ENCODE measurements at regions not wholly inside any gene's neighbourhood (a gene's known extent, or its start where the extent isn't known, plus 50 kb on each side); places are given as distances from the start of the nearest gene placed in this dataset.
"Not testable (repeated sequence)": the region's sequence is repeated elsewhere in the genome, so short reads cannot be mapped to it uniquely, and the experiment has no call there.

DNA sequence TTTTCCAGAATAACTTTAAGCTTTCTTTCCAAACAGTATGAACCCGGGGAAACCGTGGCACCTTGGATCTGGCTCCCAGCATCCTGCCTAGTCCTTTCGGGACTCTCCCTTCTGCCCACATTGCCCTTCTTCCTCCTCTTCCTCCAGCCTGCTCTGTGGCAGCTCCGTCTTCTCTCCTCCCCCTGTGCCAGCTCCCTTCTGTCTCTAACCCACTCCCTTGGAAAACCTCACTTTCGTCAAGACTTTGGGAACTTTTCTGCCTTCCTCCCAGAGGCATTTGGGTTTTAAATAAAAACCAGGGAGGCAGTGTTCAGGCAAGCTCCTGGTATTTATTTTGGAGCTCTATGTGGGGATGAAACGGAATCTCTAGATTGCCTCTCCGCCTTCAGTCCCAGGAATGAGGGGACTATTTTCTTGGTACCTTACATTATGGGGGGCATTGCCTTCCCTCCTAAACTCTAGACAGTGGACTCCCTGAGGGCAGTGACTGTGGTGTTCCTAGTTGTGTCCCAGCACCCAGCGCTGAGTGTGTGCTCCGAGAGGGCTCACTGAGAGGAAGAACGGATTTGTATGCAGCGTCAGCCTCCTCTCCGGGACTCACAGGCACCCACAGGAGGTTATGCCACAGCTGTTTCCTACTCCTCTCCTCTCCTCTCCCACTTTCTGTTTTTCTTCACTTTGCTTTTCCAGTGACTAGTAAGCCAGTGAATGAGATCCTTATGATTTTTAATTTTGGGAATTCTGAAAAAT lies 105.4 kb upstream of the MRPS22 start:
- DNase-seq (ENCODE audit: low read depth in 2 of 2), result no peak

DNA sequence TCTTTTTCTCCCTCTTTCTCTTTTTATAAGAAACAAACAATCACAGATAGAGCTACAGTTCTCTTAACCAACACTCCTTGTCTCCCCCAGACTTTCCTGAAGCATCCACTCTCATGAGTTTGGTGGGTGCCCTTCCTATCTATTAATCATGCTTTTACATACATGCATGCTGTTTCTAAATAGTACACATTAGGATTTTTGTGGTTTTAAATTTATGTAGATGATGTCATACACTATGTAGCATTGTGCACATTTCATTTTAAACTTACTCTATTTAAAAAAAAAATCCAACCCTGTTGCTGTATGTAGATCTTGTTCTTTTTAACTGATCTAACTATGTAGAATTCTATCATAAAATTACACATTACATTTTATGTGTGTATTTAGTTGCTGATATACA lies 104.3 kb upstream of the MRPS22 start:
- no peak for DNase-seq (ENCODE audit: low read depth in 2 of 2)

DNA sequence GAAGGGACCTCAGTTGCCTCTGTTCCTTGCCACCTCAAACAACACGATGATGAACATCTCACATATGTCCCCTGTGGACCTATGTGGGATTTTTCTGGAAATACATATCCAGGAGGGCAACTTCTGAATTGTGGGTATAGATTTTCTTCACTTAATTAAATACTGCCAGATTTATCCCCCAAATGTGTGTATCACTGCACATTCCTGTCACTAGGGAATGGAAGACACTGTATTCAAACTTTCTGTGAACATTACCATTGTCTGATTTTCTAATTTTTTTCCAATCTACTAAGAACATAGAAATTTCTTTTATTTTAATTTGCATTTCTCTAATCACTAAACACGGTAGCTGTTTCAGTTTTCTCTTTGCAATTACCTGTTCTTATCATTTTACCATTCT lies 102.0 kb upstream of the MRPS22 start:
- no peak for DNase-seq (ENCODE audit: low read depth in 2 of 2)

DNA sequence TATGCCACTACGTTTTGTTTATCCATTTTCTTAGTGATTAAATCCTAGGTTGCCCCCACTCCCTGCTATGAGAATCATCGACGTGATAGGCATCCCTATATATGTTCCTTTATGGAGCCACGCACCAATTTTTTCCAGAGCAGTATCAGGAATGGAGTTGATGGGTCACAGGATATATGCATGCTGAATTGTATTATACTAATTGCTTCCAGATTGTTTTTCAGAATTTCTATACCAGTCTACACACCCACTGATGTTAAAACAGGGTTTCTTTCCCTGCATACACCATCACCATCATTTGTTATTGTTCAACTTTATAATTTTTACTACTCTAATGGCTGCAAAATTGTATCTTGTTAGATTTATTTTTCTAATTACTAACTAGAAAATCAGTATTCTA lies 100.1 kb upstream of the MRPS22 start:
- DNase-seq (ENCODE audit: low read depth in 2 of 2), result no peak

DNA sequence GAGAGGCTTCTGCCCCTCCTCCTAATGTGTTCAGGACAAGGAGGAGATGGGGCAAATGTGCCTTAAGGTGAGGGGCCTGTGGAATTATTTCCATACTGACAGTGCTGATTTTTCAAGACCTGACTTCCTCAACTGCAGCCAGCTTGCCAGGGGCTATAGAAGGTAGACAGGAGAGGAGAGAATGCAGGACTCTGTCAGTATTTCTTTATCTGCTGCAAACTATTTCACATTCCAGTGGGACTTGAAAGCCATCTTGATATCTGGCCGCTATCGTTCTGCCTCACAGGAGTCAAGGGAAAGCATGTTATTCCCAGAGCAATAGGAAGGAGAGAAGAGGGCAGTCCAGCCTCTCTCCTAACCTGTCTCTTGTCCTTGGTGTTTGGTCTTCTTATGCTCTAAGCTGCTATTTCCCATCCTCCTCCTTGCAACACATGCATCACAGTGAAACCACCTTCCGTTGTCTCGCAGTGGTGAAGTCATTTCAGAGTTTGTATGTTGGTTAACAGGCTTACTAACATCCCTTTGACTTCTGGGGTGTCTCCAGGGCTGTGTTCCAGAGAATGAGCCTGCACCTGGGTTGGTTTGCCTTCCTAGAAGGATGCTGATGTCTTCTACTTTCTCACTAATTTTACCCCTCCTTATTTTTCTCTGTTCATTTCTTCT lies 95.1 kb upstream of the MRPS22 start:
- no peak for DNase-seq (ENCODE audit: low read depth in 2 of 2)

DNA sequence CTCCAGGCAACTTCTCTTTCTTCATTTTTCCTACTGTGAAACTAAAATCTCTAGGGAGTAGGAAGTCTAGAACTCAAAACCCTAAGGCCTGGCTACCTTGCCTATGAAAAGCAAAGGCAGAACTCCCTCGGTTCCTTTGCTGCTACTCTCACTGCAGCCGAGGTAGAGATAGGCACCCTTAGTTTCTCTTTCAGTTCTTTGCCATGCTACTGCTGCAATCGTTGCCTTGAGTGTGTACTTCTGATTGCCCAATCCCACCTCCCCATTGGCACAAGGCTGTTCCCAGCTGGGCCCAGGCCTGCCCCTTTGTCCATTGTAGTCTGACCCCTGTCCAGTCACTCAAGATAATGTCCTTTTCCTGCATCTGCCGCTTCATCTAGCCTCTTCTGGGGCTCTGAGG lies 92.3 kb upstream of the MRPS22 start:
- no peak for DNase-seq (ENCODE audit: low read depth in 2 of 2)

DNA sequence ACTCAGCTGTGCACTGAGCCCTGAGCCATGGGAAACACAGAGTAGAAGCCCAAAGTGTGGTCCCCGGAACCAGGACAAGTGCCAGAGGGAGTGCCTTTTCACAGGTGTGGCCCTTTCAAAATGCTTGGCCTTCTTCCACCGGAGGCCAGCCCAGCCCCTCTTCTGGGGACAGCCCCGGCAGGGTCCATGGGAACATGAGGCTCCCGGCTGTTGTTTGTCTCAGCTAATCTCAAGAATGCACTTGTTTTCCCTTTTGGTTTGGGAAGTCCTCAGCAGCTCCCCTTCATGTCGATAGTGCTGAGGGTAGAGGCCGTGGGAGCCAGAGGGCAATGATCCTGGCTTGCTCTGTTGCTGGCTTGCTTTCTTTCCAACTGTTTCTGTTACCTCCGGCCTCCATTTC lies 91.1 kb upstream of the MRPS22 start:
- no peak for DNase-seq (ENCODE audit: low read depth in 2 of 2)

DNA sequence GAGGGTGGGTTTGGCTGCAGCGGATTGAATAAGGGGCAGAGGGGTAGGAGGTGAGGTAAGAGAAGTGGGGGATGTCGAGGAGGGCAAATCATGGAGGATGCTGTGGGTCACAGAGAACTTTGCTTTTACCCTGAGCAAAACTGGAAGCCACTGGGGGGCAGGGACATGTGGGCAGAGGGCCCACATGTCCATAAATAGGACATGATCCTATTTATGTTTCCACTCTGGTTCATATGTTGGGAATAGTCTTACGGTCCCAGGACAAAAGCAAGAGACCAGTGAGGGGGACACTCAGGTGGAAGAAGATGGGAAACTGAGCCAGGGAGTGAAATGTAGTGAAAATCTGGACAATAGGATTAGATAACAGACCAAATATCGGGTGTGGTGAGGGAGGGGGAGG lies 85.5 kb upstream of the MRPS22 start:
- no peak for DNase-seq (ENCODE audit: low read depth in 2 of 2)

DNA sequence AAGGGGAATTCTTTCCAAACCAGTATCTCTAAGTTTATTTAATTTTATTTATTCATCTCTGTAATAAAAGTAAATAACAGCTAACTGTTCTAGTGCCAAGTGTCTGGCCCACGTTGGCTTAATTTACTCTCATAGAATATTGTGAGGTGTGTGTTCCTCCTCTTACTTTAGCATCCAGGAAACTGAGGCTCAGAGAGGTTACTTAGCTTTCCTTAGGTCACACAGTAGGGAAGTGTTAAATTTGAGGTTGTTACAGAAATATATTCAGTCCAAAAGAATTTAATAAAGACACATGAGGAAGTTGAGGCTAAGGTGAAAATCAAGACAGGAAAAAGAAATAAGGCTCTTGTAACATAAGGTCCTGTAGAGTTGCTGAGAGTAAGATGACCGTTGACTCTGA lies 84.4 kb upstream of the MRPS22 start:
- DNase-seq (ENCODE audit: low read depth in 2 of 2), result no peak

DNA sequence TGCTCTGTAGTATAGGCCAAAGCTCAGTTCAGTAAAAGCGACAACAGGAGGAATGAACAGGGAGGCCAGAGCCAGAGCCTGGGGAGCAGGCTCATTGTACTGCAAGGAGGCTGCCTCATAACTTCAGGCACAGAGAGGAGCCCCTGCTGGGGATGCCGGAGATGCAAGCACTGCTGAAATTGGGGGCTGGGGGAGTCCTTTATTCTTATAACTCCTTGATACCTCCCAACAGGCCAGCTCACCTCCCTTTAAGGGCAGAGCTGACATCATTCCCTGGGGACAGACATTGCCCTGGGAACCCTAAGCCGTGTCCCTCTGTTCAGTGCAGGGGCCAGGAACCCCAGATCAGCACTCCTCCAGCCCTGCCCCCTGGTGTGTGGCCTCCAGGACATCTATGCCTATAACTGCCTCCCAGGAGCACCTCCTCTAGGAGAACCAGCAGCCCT lies 83.8 kb upstream of the MRPS22 start:
- no peak for DNase-seq (ENCODE audit: low read depth in 2 of 2)

DNA sequence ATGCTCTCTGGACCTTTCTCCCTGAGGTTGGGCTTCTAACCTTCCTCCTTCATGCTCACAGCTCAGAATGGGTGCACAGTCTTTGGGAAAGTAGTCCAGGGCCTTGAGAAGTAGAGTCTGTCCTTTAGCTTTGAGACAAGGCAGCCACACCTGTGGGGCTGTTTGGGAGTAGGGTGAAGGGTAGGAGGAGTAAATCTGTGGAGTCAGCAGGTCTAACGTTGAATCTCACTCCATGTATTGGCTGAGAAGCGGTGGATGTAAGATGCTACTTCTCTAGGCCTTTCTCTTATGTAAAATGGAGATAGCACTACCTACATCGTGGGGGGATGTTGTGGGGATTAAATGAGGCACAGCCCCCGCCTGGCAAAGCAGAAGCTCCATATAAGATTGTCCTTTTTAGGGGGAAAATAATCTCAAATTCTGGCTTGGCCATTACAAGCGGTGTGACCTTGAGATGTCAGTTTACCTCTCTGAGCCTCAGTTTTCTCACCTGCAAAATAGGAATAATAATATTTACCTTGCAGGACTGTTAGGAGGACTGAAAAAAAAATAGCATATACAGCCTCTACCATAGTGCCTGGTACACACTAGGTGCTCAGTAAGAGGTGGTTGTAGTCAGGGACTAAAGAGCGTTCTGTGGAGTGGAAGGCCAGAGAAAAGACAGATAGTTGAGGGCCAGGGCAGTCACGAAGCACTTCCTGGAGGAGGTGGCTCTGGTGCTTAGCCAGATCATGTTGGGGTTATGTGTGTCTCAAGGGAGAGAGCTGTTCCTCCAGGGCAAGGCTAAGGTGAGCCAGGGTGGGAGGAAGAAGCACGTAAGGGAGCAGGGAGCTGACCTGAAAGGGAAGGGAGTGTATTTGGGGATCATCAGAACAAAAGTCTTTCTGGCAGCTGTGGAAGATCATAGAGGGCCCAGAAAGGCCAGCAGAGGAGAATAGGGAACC lies 82.8 kb upstream of the MRPS22 start:
- no peak for DNase-seq (ENCODE audit: low read depth in 2 of 2)

DNA sequence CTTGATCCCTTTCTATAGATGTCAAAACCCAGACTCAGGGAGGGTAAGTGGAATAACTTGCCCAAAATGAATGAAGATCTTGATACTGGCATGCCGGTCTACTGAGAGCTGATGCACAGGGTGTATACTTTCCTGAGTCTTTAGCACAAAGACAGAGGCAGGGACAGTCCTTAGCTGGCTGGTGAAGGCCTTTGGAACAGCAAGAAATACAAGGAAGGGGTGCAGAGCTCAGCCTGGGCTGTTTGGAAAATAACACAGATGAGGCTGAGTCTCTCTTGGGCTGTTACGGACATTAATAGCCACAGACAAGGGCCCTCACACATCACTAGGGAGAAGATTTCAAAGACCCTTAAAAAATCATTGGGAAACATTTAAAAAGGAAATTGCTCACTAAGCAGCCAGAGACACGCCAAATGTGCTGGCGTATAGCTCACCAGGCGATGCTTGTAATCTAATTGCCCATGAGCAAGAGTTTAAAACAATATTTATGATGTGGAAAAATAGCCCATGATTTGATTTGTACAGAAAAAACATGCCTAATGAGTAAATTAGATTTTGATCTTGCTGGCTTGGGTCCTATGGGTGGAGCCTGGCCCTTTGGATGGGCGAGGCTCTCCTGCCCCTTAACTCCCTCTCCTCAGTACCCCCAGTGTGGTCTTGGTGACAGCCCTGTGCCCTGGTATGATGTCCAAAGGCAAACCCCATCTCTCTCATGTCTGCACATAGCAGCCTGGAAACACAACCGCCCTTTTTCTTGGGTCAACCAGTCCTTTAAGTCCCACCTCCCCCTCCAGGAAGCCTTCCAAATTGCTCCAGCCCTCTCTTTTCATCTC lies 81.8 kb upstream of the MRPS22 start:
- DNase-seq (ENCODE audit: low read depth in 2 of 2), result no peak

DNA sequence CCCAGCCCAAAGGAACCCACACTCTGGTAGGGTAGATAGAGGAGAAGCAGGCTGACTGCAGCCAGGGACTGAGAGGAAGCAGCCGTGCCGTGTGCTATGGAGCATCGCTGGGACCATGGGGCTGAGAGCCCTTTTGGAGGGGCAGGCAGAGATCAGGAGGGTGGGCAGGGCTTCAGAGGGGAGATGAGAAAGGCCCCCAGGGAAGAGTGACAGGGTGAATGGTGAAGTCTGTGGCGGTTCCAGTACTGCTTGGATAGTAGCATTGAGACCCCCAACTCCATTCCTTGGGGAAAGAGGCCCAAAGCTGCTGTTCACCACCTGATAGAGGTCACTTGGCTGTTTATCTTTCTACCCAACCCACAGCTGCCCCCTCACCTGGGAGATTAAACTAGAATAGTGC lies 80.0 kb upstream of the MRPS22 start:
- DNase-seq (ENCODE audit: low read depth in 2 of 2), result no peak

DNA sequence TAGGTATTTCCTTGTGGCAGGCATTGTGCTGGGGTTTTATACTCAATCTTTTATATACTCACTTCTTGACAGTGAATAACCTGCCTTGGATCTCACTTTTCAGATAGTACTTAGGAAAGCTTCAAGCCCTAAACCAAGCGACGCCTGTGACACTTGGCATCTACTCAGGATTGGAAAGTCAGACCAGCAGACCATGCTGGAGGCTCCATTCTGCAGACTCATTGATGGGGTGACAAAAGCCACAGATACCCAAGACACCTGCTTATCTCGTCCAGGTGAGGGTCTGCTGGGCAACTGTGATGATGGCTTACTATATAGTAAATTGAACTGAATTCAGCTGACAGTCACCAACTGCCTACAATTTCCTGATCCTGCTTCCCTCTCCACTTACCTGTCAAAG lies 79.4 kb upstream of the MRPS22 start:
- no peak for DNase-seq (ENCODE audit: low read depth in 2 of 2)

DNA sequence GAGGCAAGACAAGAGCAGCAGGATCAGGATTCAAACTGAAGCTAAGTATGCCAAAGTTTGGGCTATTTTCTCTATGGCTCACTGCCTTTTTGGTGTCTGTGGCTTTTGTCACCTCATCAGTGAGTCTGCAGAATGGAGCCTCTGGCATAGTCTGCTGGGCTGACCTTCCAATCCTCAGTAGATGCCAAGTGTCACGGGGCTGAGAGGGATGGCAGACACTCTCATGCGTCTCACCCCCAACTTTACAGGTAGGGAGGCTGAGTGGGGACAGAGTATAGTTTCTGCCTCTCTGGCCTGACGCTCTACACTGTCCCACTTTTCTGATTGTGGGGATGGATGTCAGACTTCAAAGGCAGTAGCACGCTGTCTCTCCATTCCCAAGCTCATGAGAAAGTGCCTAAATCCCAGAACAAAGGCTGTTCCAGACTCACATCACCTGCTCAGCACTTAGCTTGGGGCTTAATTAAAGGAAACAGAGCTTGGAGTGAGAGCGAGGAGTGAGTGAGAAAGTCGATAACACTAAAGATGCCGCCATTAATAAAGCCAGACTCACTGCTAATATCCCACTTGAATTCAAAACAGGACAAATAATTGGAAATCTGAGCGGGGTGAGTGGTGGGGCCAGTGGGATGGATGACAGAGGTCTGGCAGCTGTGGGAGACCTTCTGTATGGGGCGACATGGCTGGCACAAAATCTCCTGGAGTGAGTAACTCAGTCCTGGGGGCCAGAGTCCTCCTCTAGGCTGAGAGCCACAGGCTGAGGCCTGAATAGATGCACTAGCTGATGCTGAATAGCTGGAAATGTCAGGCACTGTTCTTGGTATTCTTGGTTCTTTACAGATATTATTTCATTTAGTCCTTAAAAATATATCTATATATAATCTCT lies 78.4 kb upstream of the MRPS22 start:
- DNase-seq (ENCODE audit: low read depth in 2 of 2), result no peak

DNA sequence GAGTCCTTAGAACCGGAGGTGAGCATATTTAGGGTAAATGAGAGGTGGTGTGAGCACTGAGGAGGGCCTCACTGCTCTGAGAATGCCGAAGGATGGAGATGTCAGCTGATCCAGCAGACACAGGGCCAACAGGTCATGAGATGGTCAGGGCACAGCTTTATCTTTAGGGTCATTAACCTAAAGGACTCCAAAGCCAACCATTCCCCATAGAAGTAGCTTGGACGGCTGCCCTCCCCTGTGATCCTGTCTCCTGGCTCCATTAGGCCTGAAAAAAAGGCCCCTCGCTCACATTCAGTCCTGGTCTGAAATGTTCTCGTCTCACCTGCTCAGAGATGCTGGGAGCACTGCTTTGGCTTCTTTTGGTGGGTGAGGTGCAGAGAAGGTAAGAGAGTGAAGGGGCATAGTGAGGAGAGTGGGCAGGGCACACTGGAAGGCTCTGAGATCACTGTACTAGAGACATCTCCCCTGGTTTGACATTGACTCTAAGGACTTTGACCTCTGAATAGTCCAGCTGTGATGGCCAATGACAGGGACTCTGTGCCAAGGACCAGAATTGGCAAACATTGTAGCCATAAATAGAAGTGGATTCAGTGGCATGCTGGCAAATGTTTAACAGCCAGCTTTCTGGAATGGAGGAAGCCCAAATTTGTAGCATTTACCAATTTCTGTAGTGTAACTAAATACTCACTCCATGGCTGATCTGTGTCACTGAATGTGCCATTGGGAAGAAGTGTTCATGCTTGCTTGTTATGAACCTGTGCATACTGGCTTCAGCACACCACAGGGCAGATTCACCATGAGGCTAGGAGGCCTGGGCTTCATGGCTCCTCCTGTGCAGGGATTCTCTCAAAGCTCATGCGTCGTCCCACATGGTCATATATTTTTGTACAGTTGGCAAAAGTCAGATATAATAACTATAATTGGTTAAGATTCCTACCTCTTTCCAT lies 76.2 kb upstream of the MRPS22 start:
- DNase-seq (ENCODE audit: low read depth in 2 of 2), result no peak

DNA sequence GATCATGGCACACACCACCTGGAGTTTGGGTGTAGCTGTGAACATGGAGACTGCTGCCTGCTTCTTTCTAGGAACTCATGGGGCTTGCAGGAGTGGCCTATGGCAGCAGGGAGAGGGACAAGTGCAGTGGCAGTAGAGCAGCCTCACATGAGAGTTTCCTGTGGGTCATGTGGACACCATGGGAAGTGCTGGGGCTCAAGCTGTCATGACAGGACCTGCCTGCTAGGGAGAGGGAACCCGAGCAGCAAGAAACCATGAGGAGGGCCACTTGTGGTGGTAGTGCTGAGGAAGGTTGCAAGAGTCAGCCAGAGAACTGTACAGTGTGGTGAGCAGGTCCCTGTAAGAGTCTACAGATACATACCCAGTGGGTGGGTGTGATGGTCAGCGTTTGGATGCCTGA lies 73.8 kb upstream of the MRPS22 start:
- no peak for DNase-seq (ENCODE audit: low read depth in 2 of 2)

DNA sequence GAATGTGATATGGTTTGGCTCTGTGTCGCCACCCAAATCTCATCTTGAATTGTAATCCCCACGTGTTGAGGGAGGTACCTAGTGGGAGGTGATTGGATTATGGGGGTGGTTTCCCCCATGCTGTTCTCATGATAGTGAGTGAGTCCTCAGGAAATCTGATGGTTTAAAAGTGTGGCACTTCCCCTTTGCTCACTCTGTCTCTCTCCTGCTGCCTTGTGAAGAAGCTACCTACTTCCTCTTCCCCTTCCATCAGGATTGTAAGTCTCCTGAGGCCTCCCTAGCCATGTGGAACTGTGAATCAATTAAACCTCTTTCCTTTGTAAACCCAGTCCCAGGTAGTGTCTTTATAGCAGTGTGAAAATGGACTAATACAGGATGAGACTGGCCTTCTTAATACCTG lies 73.2 kb upstream of the MRPS22 start:
- not testable (repeated sequence) for DNase-seq (ENCODE audit: low read depth in 2 of 2)

DNA sequence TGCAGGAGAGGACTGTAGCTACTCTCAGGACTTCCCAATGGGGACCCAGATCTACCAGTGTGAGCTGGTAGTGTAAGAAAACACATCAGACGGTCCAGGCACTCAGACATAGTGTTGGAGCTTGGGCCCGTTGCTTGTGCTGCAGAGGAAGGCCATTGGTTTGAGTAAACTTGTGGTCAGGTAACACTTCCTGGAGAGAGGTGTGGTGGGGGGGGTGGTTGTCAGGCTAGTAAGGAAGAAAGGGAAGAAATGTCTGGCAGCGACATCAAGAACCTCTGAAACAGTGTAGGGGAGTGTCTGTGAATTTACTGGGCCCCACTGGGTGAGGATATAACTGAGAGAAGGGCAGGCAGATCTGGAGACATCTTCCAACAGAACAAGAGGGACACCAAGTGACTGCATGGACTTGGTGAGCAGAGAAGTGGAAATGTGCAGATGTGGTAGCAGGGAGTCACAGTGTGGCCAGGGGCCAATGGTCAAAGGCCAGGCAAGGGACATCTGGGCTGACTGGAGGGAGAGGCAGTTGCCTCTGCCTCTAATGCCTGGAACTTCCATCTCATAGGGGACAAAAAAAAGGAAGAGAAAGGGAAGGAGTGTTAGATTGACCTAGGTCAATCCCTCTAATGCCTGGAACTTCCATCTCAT lies 63.7 kb upstream of the MRPS22 start:
- DNase-seq (ENCODE audit: low read depth in 2 of 2), result no peak

All from activated CD8-positive, alpha-beta memory T cell treated with anti-CD3 and anti-CD28 coated beads for 4 hours (primary cell).